ENCODE measurements at regions not wholly inside any gene's neighbourhood (a gene's known extent, or its start where the extent isn't known, plus 50 kb on each side); places are given as distances from the start of the nearest gene placed in this dataset.

GRCh38 chr18:65259403-65259802 is 491.4 kb upstream of the CDH7 start:
- no peak overlapping the region for H3K27ac ChIP-seq (replicated peaks)
- H3K4me3 ChIP-seq: no peak overlapping the region
- no peaks in the 10 kb centered on the region for H3K9me3 ChIP-seq (replicated peaks)
- intact Hi-C loops (cut with micrococcal nuclease): no loop called here
- H3K27me3 ChIP-seq (ENCODE audit: low read depth): no peaks in the 10 kb centered on the region
- no peaks in the 10 kb centered on the region for H3K4me1 ChIP-seq
- no peak for DNase-seq
- no peak for TF ChIP-seq CTCF (IDR thresholded peaks at IDR 0.05; ENCODE audit: borderline replicate concordance)
- no peaks in the 10 kb centered on the region for H3K36me3 ChIP-seq

GRCh38 chr18:65257149-65257548 is 493.7 kb upstream of the CDH7 start:
- no peak for DNase-seq
- Histone ChIP-seq H3K27ac (replicated peaks) (no peak overlapping the region), H3K4me1 (no peaks in the 10 kb centered on the region), H3K27me3 (ENCODE audit: low read depth) (no peaks in the 10 kb centered on the region), H3K9me3 (replicated peaks) (no peaks in the 10 kb centered on the region), H3K4me3 (no peak overlapping the region), H3K36me3 (no peaks in the 10 kb centered on the region)
- intact Hi-C loops (cut with micrococcal nuclease): no loop called here
- TF ChIP-seq CTCF (IDR thresholded peaks at IDR 0.05; ENCODE audit: borderline replicate concordance): no peak

GRCh38 chr18:65255417-65255816 is 495.4 kb upstream of the CDH7 start:
- H3K9me3 ChIP-seq (replicated peaks): no peaks in the 10 kb centered on the region
- no peaks in the 10 kb centered on the region for H3K4me1 ChIP-seq
- no peaks in the 10 kb centered on the region for H3K27me3 ChIP-seq (ENCODE audit: low read depth)
- TF ChIP-seq CTCF (IDR thresholded peaks at IDR 0.05; ENCODE audit: borderline replicate concordance): no peak
- H3K36me3 ChIP-seq: no peaks in the 10 kb centered on the region
- DNase-seq: no peak
- intact Hi-C loops (cut with micrococcal nuclease): no loop called here
- no peak overlapping the region for H3K4me3 ChIP-seq
- no peak overlapping the region for H3K27ac ChIP-seq (replicated peaks)

GRCh38 chr18:65239787-65240186 is 511.0 kb upstream of the CDH7 start:
- TF ChIP-seq CTCF (IDR thresholded peaks at IDR 0.05; ENCODE audit: borderline replicate concordance): no peak
- no peak for DNase-seq

GRCh38 chr18:65235966-65236624 is 514.7 kb upstream of the CDH7 start:
- TF ChIP-seq CTCF (IDR thresholded peaks at IDR 0.05; ENCODE audit: borderline replicate concordance): no peak
- no peak for DNase-seq
- intact Hi-C loops (cut with micrococcal nuclease): no loop called here

More at GRCh38 chr18:65239787-65240186, 511.0 kb upstream of the CDH7 start:
- no peaks in the 10 kb centered on the region for H3K36me3 ChIP-seq
- H3K9me3 ChIP-seq (replicated peaks): no peaks in the 10 kb centered on the region
- H3K27ac ChIP-seq (replicated peaks): no peak overlapping the region
- H3K4me3 ChIP-seq: no peak overlapping the region
- no peaks in the 10 kb centered on the region for H3K27me3 ChIP-seq (ENCODE audit: low read depth)
- intact Hi-C loops (cut with micrococcal nuclease): no loop called here
- H3K4me1 ChIP-seq: no peaks in the 10 kb centered on the region

More at GRCh38 chr18:65235966-65236624, 514.7 kb upstream of the CDH7 start:
- Histone ChIP-seq H3K4me3 (no peak overlapping the region), H3K27me3 (ENCODE audit: low read depth) (no peaks in the 10 kb centered on the region), H3K27ac (replicated peaks) (no peak overlapping the region), H3K36me3 (no peaks in the 10 kb centered on the region), H3K4me1 (no peaks in the 10 kb centered on the region), H3K9me3 (replicated peaks) (no peaks in the 10 kb centered on the region)
